Smooth muscle cell (in vitro differentiated cells): ENCODE measurements at regions not wholly inside any gene's neighbourhood (a gene's known extent, or its start where the extent isn't known, plus 50 kb on each side); places are given as distances from the start of the nearest gene placed in this dataset.

Experiments used
- DNase-seq: peaks from one replicate; lab custom pipeline; 2025; ENCODE audit not compliant: unreplicated experiment; lab: John Stamatoyannopoulos, UW
- H2AFZ ChIP-seq: fragments of 200-600 bp; sonication (generic); 2 replicates; pipeline ENCODE4 v1.6.0; 2016; ENCODE audit warnings: antibody characterized with exemption, low read depth, mild to moderate bottlenecking
- H3F3A ChIP-seq: fragments of 200-600 bp; sonication (generic); 2 replicates; pipeline ENCODE4 v1.6.0; 2017; ENCODE audit warnings: antibody characterized with exemption, low read depth
- H3K27ac ChIP-seq: fragments of 200-600 bp; sonication (generic); 2 replicates; pipeline ENCODE4 v1.5.1; 2016; ENCODE audit warnings: low read depth, mild to moderate bottlenecking
- H3K27me3 ChIP-seq: fragments of 200-600 bp; sonication (generic); 2 replicates; pipeline ENCODE4 v1.6.1; 2016; ENCODE audit warnings: low read depth, mild to moderate bottlenecking
- H3K36me3 ChIP-seq: fragments of 200-600 bp; sonication (generic); 2 replicates; pipeline ENCODE4 v1.5.1; 2016; ENCODE audit warnings: low read depth
- H3K4me1 ChIP-seq: fragments of 200-600 bp; sonication (generic); 2 replicates; pipeline ENCODE4 v1.5.1; 2016; ENCODE audit warnings: low read depth
- H3K4me2 ChIP-seq: fragments of 200-600 bp; sonication (generic); 2 replicates; pipeline ENCODE4 v1.6.0; 2016; ENCODE audit warnings: mild to moderate bottlenecking
- H3K4me3 ChIP-seq: fragments of 200-600 bp; sonication (generic); 2 replicates; pipeline ENCODE4 v1.5.1; 2016; ENCODE audit warnings: mild to moderate bottlenecking
- H3K79me2 ChIP-seq: fragments of 200-600 bp; sonication (generic); 2 replicates; pipeline ENCODE4 v1.6.0; 2016; ENCODE audit warnings: low read depth, mild to moderate bottlenecking
- H3K9ac ChIP-seq: fragments of 200-600 bp; sonication (generic); 2 replicates; pipeline ENCODE4 v1.6.0; 2016; ENCODE audit warnings: low read depth
- H3K9me3 ChIP-seq: fragments of 200-600 bp; sonication (generic); replicated peaks from 2 replicates; pipeline ENCODE4 v1.5.1; 2016; ENCODE audit warnings: low read depth
- H4K20me1 ChIP-seq: fragments of 200-600 bp; sonication (generic); 2 replicates; pipeline ENCODE4 v1.6.0; 2016; ENCODE audit warnings: low read depth
- CTCF ChIP-seq: fragments of 200-600 bp; sonication (generic); IDR thresholded peaks from 2 replicates; pipeline ENCODE4 v1.5.1; 2017; ENCODE audit warnings: borderline replicate concordance, mild to moderate bottlenecking, antibody characterized with exemption; ENCODE audit not compliant: insufficient read depth, poor library complexity, severe bottlenecking
- WGBS: methylation state at CpG from one replicate; pipeline ENCODE4 v1.1.7; 2016; ENCODE audit warnings: low lambda C conversion rate; 5-methylcytosine and 5-hydroxymethylcytosine counted together

GRCh38 chr7:45350896-45351295 is 193.3 kb downstream of the RAMP3 start:
- Histone ChIP-seq H3K9ac (no peak overlapping the region), H3K27ac (no peak overlapping the region), H4K20me1 (no peaks in the 10 kb centered on the region), H3K79me2 (no peaks in the 10 kb centered on the region), H3K9me3 (no peaks in the 10 kb centered on the region), H3K27me3 (no peaks in the 10 kb centered on the region), H3K36me3 (no peaks in the 10 kb centered on the region), H3K4me2 (no peak overlapping the region), H3K4me1 (no peaks in the 10 kb centered on the region), H3F3A (no peaks in the 10 kb centered on the region), H2AFZ (no peak overlapping the region), H3K4me3 (no peak overlapping the region)
- TF ChIP-seq CTCF: no peak
- DNase-seq: no peak
- 93% methylated on average over 3 of the region's 3 CpGs for WGBS

GRCh38 chr7:45358287-45358686 is 200.7 kb downstream of the RAMP3 start:
- Histone ChIP-seq H3K4me3 (no peak overlapping the region), H3K4me2 (no peak overlapping the region), H3K27me3 (no peaks in the 10 kb centered on the region), H3F3A (no peaks in the 10 kb centered on the region), H3K9me3 (peaks cover 2% of the 10 kb centered on the region), H3K36me3 (no peaks in the 10 kb centered on the region), H2AFZ (no peak overlapping the region), H4K20me1 (no peaks in the 10 kb centered on the region), H3K9ac (no peak overlapping the region), H3K4me1 (no peaks in the 10 kb centered on the region), H3K79me2 (no peaks in the 10 kb centered on the region), H3K27ac (no peak overlapping the region)
- TF ChIP-seq CTCF: no peak
- WGBS: 96% methylated on average over 3 of the region's 3 CpGs
- no peak for DNase-seq

- Histone ChIP-seq H3K4me2 (no peak overlapping the region), H3K9me3 (peaks cover 2% of the 10 kb centered on the region), H3K4me3 (no peak overlapping the region), H3K27ac (no peak overlapping the region), H3F3A (no peaks in the 10 kb centered on the region), H3K36me3 (no peaks in the 10 kb centered on the region), H3K27me3 (no peaks in the 10 kb centered on the region), H2AFZ (no peak overlapping the region), H3K4me1 (no peaks in the 10 kb centered on the region), H3K79me2 (no peaks in the 10 kb centered on the region), H3K9ac (no peak overlapping the region), H4K20me1 (no peaks in the 10 kb centered on the region)
- TF ChIP-seq CTCF: no peak
- 75% methylated on average over 1 of the region's 1 CpG for WGBS
- DNase-seq: no peak
These were observed 201.7 kb downstream of the RAMP3 start for GRCh38 chr7:45359250-45359649.

- Histone ChIP-seq H3K4me3 (no peak overlapping the region), H3K9me3 (peaks cover 2% of the 10 kb centered on the region), H3K4me1 (no peaks in the 10 kb centered on the region), H2AFZ (no peak overlapping the region), H3K4me2 (no peak overlapping the region), H3K79me2 (no peaks in the 10 kb centered on the region), H3F3A (no peaks in the 10 kb centered on the region), H3K27me3 (no peaks in the 10 kb centered on the region), H3K27ac (no peak overlapping the region), H3K36me3 (no peaks in the 10 kb centered on the region), H4K20me1 (no peaks in the 10 kb centered on the region), H3K9ac (no peak overlapping the region)
- no peak for TF ChIP-seq CTCF
- 79% methylated on average over 4 of the region's 4 CpGs for WGBS
- no peak for DNase-seq
These were observed 202.2 kb downstream of the RAMP3 start for GRCh38 chr7:45359776-45360175.
